RWPE2 (cell line): ENCODE measurements at regions not wholly inside any gene's neighbourhood (a gene's known extent, or its start where the extent isn't known, plus 50 kb on each side); places are given as distances from the start of the nearest gene placed in this dataset.
"Not testable (repeated sequence)": the region's sequence is repeated elsewhere in the genome, so short reads cannot be mapped to it uniquely, and the experiment has no call there.

Experiments
- ATAC-seq: fragments of 200-7000 bp; cut with Tn5 transposase; 3 replicates; pipeline ENCODE4 v1.9.1; 2021; ENCODE audit warnings: low read depth
- DNase-seq: peaks from one replicate; pipeline ENCODE4 v3.0.0-alpha.2; 2020; ENCODE audit warnings: low spot score
- H3K27ac ChIP-seq: fragments of 450-650 bp; 2 replicates; pipeline ENCODE4 v1.5.1; 2017; ENCODE audit warnings: mild to moderate bottlenecking; ENCODE audit not compliant: poor library complexity, severe bottlenecking
- H3K27me3 ChIP-seq: fragments of 250-450 bp; sonication (Bioruptor Pico); 2 replicates; pipeline ENCODE4 v1.5.1; 2021; ENCODE audit warnings: mild to moderate bottlenecking, moderate library complexity; ENCODE audit not compliant: insufficient read depth, poor library complexity, severe bottlenecking
- H3K36me3 ChIP-seq: fragments of 250-450 bp; sonication (Bioruptor Pico); 2 replicates; pipeline ENCODE4 v1.5.1; 2020; ENCODE audit warnings: low read depth, mild to moderate bottlenecking, moderate library complexity
- H3K4me1 ChIP-seq: fragments of 250-450 bp; sonication (Bioruptor Pico); 2 replicates; pipeline ENCODE4 v1.5.1; 2021; ENCODE audit warnings: mild to moderate bottlenecking, moderate library complexity; ENCODE audit not compliant: insufficient read depth, poor library complexity, severe bottlenecking
- H3K4me3 ChIP-seq: fragments of 250-450 bp; sonication (Bioruptor Pico); 2 replicates; pipeline ENCODE4 v1.5.1; 2021; ENCODE audit warnings: mild to moderate bottlenecking, moderate library complexity; ENCODE audit not compliant: severe bottlenecking
- H3K9me3 ChIP-seq: fragments of 250-450 bp; sonication (Bioruptor Pico); 2 replicates; pipeline ENCODE4 v1.5.1; 2021; ENCODE audit warnings: mild to moderate bottlenecking, moderate library complexity; ENCODE audit not compliant: severe bottlenecking
- TF ChIP-seq, protein P1 (sequence below): fragments of 450-650 bp; IDR thresholded peaks from one replicate; pipeline ENCODE4 v1.5.1; 2017; ENCODE audit warnings: mild to moderate bottlenecking, moderate library complexity; ENCODE audit not compliant: poor library complexity, severe bottlenecking

DNA sequence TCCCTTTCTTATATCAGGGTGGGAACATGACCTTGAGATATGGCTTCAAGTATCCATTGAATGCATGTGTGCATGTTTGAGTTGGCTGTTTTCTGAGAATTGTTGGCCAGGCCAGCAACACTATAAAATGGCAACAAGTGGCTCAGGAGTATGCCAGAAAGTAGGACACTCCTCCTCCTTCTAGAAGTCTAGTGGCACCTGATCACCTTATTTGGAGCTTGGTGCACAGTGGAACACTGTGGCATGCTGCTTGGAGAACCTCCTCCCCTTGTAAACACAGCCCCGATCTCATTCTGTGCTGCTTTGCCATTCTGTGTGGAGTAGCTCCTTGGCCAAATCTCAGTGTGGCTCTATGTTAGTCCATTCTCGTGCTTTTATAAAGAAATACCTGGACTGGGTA lies 114.8 kb upstream of the NDN start:
- no peak for DNase-seq
- no peaks in the 10 kb centered on the region for H3K27me3 ChIP-seq
- H3K4me1 ChIP-seq: no peaks in the 10 kb centered on the region
- no peak for ATAC-seq
- TF ChIP-seq, protein P1, sequence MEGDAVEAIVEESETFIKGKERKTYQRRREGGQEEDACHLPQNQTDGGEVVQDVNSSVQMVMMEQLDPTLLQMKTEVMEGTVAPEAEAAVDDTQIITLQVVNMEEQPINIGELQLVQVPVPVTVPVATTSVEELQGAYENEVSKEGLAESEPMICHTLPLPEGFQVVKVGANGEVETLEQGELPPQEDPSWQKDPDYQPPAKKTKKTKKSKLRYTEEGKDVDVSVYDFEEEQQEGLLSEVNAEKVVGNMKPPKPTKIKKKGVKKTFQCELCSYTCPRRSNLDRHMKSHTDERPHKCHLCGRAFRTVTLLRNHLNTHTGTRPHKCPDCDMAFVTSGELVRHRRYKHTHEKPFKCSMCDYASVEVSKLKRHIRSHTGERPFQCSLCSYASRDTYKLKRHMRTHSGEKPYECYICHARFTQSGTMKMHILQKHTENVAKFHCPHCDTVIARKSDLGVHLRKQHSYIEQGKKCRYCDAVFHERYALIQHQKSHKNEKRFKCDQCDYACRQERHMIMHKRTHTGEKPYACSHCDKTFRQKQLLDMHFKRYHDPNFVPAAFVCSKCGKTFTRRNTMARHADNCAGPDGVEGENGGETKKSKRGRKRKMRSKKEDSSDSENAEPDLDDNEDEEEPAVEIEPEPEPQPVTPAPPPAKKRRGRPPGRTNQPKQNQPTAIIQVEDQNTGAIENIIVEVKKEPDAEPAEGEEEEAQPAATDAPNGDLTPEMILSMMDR: no peak
- no peak overlapping the region for H3K27ac ChIP-seq
- no peaks in the 10 kb centered on the region for H3K9me3 ChIP-seq
- no peaks in the 10 kb centered on the region for H3K36me3 ChIP-seq
- no peak overlapping the region for H3K4me3 ChIP-seq

DNA sequence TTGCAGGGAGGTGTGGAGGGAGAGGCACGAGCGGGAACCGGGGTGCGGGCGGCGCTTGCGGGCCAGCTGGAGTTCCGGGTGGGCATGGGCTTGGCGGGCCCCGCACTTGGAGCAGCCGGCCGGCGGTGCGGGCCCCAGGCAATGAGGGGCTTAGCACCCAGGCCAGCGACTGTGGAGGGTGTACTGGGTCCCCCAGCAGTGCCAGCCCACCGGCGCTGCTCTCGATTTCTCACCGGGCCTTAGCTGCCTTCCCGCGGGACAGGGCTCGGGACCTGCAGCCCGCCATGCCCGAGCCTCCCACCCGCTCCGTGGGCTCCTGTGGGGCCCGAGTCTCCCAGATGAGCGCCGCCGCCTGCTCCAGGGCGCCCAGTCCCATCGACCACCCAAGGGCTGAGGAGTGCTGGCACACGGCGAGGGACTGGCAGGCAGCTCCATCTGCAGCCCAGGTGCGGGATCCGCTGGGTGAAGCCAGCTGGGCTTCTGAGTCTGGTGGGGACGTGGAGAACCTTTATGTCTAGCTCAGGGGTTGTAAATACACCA lies 115.9 kb upstream of the NDN start:
- ATAC-seq, H3K36me3 ChIP-seq, H3K27me3 ChIP-seq, H3K27ac ChIP-seq, H3K4me3 ChIP-seq, H3K4me1 ChIP-seq, H3K9me3 ChIP-seq, DNase-seq: not testable (repeated sequence)

- Histone ChIP-seq H3K27ac (no peak overlapping the region), H3K9me3 (no peaks in the 10 kb centered on the region), H3K36me3 (no peaks in the 10 kb centered on the region), H3K4me3 (no peak overlapping the region), H3K27me3 (no peaks in the 10 kb centered on the region), H3K4me1 (no peaks in the 10 kb centered on the region)
- TF ChIP-seq, protein P1: no peak
- ATAC-seq: no peak
- no peak for DNase-seq
These were observed 119.9 kb upstream of the NDN start for GRCh38 chr15:23806980-23807379.

- no peak for DNase-seq
- TF ChIP-seq, protein P1: peak; percentile 10
- Histone ChIP-seq H3K9me3 (peaks cover 3% of the 10 kb centered on the region), H3K36me3 (no peaks in the 10 kb centered on the region), H3K27me3 (no peaks in the 10 kb centered on the region), H3K4me3 (no peak overlapping the region), H3K4me1 (no peaks in the 10 kb centered on the region), H3K27ac (no peak overlapping the region)
- peak; percentile 29; the same call in 1 of the 3 replicates for ATAC-seq
These were observed 136.4 kb upstream of the NDN start for GRCh38 chr15:23823508-23823907.

DNA sequence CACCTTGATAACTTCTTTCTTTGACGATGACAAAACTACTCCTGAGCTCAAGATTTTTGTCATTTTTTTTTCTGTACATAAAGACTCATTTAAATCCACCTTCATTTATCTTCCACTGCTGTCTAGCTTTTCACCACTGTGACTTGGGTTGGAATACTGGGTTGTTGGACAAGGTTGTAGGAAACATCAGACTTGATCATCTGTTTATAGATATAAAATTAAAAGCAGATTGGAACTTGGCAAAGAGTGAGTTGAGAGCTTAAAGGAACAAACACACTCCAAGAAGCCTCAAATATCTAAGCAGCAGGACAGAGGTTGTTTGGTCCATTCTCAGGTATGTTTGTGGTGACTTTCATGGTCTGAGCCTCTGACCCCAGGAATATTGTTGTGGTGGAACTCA lies 141.7 kb upstream of the NDN start:
- H3K9me3 ChIP-seq: no peaks in the 10 kb centered on the region
- TF ChIP-seq, protein P1: no peak
- no peak overlapping the region for H3K27ac ChIP-seq
- H3K4me1 ChIP-seq: no peaks in the 10 kb centered on the region
- no peak overlapping the region for H3K4me3 ChIP-seq
- H3K36me3 ChIP-seq: no peaks in the 10 kb centered on the region
- no peaks in the 10 kb centered on the region for H3K27me3 ChIP-seq
- no peak for DNase-seq
- ATAC-seq: no peak
